Stimulated activated CD8-positive, alpha-beta memory T cell treated with anti-CD3 and anti-CD28 coated beads, Interleukin-12 subunit alpha, Interleukin-12 subunit beta, amount 100 ng/mL, for 24 hours (primary cell): ENCODE measurements at regions not wholly inside any gene's neighbourhood (a gene's known extent, or its start where the extent isn't known, plus 50 kb on each side); places are given as distances from the start of the nearest gene placed in this dataset.

Experiments
- DNase-seq: peaks from one replicate; pipeline ENCODE4 v3.0.0-alpha.2; 2020; ENCODE audit errors: extremely low read depth

DNA sequence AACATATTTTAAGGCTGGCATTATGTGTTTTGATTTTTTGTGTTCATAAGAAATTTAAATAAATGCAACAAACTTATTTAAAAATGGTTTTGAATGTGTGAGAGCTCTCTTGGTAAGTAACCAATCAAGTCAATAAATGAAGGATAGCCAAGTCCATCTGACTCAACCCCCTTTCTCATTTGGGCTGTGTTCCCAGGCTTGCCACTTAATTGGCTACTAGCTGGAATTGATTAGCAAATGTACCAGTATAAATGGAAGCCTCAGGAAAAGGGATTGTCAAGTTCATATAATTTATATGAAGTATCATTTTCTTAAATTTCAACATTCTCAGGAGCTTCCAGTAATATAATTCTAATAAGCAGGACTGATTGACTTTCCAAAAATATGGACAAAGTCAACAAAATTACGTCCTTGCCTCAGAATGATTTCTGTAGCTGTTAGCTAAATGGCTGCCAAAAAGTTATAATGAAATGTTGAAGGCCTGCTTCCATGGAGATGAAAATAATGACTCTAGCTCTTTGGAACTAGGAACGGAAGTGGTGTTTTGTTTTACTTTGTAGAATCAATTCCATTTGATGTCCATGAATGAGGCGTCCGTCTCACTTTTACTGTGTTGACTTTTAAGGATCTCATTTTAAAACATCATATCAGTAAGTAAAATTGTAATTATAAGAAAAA lies 614.9 kb downstream of the CDH26 start:
- DNase-seq: no peak

DNA sequence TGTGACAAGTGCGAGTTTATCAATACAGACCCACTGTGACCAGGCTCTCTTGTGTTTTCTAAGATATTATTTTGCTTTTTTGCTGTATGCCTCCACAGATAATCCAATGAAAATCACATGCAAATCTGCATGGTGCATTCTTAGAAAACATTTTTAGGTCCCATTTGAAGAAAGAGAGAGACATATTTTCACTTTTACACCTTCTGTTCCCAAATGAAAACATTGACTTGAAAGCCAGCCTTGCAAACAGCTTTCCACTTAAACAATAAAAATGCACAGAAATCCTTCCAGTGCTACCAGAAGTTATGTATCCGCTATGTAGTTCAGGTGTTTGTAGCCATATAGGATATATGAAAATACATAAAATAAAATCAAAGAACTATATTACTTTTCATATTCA lies 618.0 kb downstream of the CDH26 start:
- no peak for DNase-seq

DNA sequence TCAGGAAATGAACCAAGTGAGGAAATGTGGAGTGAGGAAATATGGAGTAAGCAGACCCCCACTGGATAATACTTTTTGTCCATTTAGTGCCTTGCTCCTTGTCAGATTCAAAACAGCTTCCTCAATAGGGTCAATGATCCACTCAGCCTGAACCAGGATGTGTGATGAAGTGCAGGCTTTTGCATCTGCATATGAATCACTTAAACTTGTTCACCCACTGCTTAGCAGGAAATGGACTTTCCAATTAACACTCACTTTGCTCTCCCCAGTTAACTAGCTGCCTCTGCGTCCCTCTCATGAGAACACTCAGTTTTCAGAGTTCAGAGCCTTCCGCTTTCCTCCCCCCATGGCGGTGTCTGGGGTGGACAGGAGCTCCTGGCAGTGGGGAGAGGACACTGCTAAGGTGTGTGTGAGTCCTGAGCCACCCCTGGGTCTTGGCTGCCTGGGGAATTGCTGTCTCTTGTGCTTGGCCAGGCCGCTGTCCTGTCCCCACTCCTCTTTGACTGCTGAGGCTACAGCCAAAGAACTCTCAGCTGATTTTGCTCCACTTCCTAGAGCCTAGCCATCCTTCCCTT lies 621.8 kb downstream of the CDH26 start:
- DNase-seq: no peak

DNA sequence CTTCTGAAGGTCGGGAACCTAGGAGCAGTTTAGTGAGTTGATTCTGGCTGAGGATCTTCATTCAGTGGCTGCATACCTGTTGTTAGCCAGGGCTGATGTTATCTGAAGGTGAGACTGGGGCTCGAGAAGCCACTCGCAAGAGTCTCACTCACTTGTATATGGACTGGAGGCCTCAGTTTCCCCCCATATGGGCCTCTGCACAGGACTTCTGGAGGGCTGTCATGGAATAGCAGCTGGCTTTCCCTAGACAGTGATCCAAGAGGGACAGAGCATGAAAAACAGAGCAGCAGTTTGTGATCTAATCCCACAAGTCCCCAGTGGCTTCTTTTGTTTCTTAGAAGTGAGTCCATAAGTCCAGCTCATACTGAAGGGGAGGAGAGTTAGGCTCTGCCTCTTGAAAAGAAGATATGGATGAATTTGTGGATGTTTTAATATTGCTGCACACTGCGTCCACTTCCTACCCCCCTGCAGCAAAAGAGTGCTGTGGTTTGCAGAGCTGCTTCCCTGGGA lies 623.4 kb downstream of the CDH26 start:
- DNase-seq: no peak

DNA sequence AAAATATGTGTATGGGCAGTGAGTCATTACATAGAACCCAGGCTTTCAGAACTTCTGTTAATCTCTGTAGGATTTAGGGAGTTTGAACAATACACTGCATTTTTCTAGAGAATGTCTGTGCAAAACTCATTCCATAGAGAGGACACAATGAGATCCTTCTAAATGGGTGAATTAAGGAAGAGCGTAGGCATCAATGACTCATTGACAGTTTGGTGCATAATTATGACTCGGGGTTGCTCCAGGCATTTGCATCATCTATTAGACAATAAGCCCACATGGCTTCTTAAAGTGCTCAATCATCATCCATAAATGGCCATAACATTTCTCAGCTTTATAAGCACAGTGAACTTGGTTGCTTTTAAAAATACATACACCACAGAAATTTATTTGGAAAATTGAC lies 625.5 kb downstream of the CDH26 start:
- DNase-seq: no peak

DNA sequence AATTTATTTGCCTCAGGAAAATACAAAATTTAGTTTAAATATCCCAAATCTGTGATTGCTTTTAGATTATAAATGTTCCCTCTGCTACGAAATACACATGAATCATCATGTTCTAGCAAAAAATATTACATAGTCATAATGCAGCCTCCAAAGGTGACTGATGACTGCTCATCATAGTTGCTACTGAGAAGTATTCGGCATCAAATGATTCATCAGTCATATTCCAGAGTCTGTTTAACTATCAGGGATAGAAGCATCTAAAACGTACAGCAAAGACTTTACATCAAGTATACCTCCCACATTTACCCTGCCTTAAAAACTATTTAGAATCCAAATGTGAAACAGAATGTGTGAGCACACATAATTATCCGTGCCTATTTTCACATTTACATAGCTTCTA lies 626.0 kb downstream of the CDH26 start:
- DNase-seq: no peak

DNA sequence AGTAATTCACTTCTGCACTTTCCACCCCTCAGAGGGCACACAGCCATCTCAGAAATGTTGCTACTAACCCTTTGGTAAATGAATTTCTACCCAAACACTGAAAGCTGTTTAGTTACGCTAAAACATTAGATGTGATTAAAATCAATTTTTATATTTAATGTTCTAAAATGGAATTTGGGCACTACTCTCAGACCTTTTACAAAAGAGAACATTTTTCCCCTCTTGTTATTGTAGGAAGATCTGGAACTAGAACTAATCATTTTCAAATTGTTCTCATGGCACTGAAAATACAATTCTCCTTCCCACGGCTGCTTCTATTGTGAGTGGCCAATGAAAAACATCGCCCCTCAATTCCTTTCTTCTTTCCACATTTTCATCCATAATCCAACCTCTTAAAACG lies 627.4 kb downstream of the CDH26 start:
- no peak for DNase-seq

DNA sequence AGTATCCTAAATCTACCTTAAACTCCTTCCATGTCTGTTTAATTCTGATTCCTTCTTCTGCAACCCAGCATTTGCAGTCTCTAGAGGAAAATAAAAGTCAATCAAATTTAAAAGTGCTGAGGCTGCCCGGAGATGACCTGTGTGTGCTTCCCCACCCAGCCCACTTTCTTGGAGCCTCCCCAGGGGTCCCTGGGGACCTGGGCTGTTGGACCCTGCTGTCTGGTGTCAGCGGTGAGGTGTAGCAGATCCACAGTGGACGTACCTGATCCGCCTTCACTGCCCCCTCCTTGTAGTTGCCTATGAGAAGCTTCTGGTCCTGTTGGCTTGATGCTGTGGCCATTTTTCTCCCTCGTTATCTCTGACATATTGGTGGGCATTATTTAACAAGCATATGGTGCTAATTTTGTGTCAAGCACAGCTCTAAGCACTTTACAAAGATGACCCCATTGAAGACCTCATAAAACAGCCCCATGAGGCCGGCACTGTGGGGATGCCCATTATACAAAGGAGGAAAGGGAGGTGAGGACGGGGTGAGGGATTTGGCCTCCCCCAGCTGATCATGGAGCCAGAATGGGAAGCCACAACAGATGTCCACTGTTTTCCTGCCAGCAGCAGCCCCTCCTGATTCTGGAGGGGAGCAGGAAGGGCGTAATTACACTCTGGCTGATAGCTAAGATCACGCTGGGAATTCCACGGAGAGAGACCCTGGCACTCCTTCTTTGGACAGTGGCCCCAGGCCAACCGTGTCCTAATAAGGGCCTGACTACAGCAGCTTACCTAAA lies 628.2 kb downstream of the CDH26 start:
- DNase-seq: no peak

DNA sequence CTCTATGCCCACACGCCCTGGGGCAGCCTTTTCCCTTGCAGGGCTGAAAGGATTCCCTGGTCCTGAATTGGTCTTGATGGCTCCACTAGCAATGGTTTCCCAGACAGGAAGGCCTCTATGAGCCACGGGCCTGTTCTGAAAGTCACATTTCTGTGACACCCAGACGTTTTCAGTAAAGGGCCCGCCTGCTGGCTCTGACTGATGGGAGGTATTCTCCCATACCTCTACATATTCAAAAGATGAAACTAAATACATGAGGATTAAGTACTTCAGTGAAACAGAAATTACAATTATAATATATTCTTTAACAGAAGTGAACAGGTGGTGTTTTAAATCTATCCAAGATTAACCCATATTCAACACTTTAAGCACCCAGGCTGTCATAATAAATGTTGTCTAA lies 629.8 kb downstream of the CDH26 start:
- no peak for DNase-seq

DNA sequence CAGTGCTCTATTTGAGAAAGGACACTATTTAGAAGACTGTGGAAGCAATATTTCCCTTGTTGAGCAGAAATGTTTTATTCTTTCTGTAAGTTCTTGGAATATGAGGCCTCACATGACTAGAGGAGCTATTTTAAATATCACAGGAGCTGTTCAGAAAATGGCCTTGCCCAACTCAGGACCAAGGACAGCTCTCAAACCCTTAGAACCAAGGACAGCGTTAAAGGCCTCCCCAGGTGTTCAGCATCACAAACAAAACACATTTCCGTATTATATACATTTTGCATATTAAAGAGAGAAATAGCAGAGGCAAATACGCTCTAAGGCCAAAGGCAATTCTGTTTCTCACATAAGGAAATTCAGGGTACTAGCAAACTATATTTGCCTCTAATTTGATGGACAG lies 631.4 kb downstream of the CDH26 start:
- no peak for DNase-seq

DNA sequence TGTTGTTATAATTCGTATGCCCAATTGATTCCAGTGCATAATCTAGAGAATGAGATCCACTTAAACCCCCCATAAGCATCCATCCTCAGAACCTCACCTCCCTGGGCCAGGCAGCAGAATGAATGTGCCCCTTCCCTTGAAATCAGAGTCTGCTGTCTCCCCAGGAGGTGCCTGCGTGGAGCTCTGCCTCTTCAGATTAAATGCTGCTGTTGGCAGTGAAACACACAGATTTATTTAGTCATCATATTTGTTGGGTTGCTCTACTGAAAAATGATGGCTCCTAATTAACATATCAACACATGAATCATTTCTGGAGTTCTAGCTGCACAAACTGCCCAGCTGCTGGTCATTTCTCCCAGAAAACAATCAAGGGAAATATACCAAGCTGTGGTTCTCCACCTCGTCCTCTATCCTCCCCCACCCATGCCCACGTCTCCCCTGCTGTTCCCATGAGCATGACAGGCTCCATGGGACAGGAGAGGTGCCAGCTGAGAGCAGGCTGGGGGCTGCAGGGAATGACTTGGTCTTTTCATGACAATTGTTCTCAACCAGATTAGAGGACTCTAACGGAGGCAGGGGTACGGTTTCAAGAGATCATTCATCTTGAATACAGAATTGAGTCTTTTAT lies 633.1 kb downstream of the CDH26 start:
- no peak for DNase-seq

DNA sequence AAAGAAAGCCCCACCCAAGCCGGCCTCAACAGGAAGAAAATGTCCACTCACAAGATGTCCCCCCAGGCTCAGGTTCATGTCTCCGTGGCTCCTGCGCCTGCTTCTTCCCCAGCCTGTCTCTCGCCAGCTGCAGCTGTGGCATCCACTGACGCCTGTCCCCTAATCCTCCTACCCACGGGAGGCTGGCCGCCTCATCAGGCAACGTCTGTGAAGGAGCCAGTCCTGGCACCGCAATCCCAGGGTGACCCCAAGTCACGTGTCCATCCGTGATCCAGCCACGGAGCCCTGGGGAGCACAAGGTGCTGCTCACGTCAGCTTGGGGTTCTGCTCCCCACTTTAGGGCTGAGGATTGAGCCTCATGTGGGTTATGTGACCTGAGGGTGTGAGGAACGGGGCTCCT lies 640.3 kb downstream of the CDH26 start:
- no peak for DNase-seq

DNA sequence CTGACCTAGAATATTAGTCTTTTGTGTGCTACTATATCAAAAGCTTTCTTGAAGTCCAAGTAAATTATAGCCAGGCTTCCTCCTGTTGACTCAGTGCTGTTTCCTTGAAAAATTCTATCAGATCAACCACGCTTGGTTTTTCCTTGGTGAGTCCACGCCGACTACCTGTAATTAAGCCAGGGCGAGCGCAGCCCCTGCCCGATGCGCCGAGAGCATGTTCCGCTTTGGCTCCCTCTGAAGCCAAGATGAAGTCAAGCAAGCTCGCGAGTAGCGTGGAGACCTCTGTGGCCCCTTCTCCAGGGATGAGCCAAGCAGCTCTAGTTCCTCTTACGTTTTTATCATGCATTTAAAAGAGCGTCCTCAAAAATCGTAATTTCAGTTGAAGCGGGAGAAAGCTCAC lies 641.2 kb downstream of the CDH26 start:
- no peak for DNase-seq

DNA sequence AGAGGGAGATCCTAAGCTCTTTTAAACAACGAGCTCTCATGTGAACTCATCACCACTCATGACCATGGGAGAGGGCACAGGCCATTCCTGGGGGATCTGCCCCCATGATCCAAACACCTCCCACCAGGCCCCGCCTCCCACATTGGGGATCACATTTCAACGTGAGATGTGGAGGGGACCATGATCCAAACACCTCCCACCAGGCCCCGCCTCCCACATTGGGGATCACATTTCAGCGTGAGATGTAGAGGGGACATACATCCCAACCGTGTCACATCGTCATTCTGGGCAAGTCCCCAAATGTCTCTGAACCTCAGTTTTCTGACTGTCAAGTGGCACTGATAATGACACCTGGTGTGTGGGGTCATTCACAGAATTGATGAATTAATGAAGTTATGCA lies 641.8 kb downstream of the CDH26 start:
- no peak for DNase-seq

DNA sequence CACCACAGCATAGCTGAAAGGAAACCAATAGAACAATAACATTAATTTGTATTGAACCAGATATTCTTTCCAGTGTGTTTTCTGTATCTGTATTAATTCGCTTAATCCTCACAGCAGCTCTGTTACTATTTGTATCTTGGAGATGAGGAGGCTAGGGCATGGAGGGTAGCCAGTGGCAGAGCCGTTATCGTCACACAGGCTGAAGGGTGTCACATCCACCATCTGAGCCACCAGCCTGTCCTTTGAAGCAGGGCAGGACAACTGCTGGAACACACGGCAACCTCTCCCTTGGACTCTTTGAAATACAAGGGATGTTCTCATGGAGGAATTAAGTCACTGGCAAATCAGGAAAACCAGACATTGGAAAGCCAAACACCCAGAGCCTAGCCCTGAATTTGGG lies 628.0 kb upstream of the CDH4 start:
- DNase-seq: no peak

DNA sequence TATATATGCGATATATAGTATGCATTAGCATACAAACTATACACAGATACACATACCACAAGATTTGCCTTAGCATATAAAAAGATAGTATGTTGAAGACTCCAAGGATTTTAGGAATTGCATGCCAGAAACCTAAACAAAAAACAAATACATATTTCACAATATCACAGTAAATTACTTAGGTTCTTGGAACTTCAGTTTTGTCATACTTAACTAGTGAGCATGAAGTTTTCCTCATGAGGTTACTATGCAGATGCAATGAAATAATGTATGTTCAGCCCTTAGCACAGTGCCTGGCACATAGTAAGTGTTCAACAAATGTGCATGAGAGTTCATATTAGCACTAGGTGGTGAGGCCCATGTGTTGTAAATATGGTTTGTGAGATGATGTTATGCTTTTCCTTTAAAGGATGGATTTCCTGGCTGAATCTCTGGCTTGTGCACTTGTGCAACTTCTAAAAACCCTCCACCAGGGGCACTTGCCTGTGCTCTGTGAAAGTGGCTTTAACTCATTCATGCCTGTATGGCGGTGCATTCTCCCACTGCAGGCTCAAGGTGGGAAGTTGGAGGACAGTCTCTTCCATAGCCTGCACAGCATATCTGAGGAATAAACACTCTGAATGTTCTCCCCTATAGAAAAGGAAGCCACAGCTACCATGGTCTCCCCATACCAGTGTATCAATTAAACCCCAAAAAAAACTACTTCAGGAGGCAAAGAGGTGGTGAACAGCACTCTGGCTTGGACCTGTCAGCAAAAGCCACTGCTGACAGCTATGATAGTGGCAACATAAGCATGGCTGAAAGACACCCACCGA lies 624.1 kb upstream of the CDH4 start:
- no peak for DNase-seq

DNA sequence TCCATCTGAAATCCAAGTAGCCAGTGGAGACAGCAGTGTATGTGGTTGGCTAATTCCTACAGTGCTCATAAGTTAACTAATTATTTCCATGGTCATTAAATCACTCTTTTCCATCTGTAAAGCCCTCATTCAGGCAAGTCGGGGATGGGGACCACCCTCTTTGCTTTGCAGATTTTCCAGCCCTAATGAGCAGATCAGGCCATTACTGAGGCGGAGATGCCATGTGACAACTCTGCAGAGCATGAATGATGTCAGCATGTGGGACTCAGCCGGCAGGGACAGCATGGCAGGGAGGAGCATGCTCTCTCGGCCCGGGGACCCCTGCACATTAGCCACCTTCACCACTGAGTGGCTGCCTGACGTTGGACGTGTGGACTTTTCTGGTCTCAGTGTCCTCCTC lies 623.3 kb upstream of the CDH4 start:
- DNase-seq: no peak

DNA sequence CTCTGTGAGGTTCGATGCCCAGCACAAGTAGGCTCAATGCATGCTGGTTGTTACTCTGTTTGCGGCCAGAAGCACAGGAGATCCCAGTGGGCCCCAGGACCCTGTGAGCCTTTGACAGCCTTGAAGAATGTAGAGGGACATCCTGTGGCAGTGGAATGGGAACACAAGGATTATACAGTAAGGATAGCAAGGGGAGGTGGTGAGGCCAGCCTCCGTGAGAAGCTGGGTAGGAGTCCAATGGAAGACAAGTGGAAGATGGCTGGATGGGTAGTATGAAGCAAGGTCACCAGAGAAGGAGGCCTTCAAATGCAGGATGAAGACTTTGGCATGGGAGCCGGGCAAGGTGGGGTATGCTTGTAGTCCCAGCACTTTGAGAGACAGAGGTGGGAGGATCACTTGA lies 622.9 kb upstream of the CDH4 start:
- no peak for DNase-seq

DNA sequence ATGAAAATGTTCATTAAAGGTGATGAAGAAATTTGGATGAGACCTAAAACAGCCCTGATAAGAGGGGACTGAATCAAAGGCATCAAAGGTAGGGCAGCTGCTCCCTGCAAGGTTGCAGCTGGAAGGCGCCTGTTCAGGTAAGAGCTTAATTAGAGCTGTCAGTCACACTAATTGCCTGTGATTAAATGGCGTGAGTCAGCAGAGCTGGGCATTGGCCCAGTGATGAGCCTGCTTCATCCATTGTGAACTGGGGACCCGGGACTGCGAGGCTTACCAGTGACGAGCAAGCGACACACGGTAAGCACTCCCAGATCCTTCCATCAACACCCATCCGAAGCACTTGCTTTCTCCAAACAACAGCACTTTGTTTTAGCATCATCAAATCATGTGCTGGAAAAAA lies 621.5 kb upstream of the CDH4 start:
- no peak for DNase-seq

DNA sequence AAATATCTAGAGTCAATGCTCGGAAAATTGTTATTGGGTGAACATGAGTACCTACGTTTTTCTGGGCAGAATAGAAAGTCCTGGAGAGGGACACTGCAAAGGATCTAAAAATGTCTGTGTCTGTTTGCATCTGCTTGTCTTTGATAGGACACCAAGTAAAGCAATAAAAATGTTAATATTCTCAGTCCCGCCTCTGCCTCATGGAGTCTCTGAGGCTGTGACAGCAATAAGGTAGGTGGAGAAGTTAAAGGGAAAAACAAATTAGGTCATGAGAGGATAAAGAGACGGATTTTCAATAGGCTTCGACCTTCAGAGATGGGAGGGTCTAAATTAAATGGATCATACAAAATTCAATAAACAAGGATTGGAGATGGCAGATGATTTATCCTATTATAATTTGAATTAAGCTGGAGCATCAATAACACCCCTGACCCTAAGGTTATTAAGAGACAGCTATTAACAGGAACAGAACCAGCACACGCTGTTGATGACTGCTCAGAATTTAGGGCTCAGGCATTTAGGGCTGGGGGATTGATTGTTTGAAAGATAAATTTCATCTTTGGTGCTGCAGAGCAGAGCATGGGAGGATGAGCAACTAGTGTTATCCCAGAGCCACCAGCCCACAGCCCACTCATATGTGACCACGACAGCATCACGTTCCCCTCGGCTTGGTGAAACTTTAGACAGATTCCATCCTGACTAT lies 620.3 kb upstream of the CDH4 start:
- no peak for DNase-seq
